HUES6 (cell line): ENCODE measurements at regions not wholly inside any gene's neighbourhood (a gene's known extent, or its start where the extent isn't known, plus 50 kb on each side); places are given as distances from the start of the nearest gene placed in this dataset.
"Not testable (repeated sequence)": the region's sequence is repeated elsewhere in the genome, so short reads cannot be mapped to it uniquely, and the experiment has no call there.

ENCODE experiments used
- H3K27ac ChIP-seq: 2 replicates; pipeline ENCODE4 v1.7.0; 2013; ENCODE audit warnings: low read depth, mild to moderate bottlenecking, low read length, inconsistent platforms
- H3K27me3 ChIP-seq: 2 replicates; pipeline ENCODE4 v1.6.1; 2013; ENCODE audit warnings: low read length; ENCODE audit not compliant: control insufficient read depth, insufficient read depth
- H3K36me3 ChIP-seq: 2 replicates; pipeline ENCODE4 v1.6.1; 2013; ENCODE audit warnings: low read length; ENCODE audit not compliant: control insufficient read depth, insufficient read depth
- H3K4me1 ChIP-seq: 2 replicates; pipeline ENCODE4 v1.6.1; 2013; ENCODE audit warnings: low read length; ENCODE audit not compliant: control insufficient read depth, insufficient read depth
- H3K4me3 ChIP-seq: 2 replicates; pipeline ENCODE4 v1.5.1; 2013; ENCODE audit warnings: low read depth, low read length
- H3K9ac ChIP-seq: one replicate; pipeline ENCODE4 v1.6.1; 2013; ENCODE audit warnings: mild to moderate bottlenecking, low read length
- H3K9me3 ChIP-seq: 2 replicates; pipeline ENCODE4 v1.6.1; 2013; ENCODE audit warnings: low read depth, low read length; ENCODE audit not compliant: control insufficient read depth, insufficient read depth

GRCh38 chr2:17196380-17196779 is 321.9 kb downstream of the RAD51AP2 start:
- Histone ChIP-seq H3K27me3 (no peaks in the 10 kb centered on the region), H3K4me3 (no peak overlapping the region), H3K9me3 (no peaks in the 10 kb centered on the region), H3K9ac (no peak overlapping the region), H3K27ac (no peak overlapping the region), H3K36me3 (no peaks in the 10 kb centered on the region), H3K4me1 (no peaks in the 10 kb centered on the region)

- Histone ChIP-seq H3K9ac (no peak overlapping the region), H3K36me3 (no peaks in the 10 kb centered on the region), H3K4me1 (no peaks in the 10 kb centered on the region), H3K9me3 (no peaks in the 10 kb centered on the region), H3K27ac (no peak overlapping the region), H3K4me3 (no peak overlapping the region), H3K27me3 (no peaks in the 10 kb centered on the region)
These were observed 323.2 kb downstream of the RAD51AP2 start for GRCh38 chr2:17195016-17195415.

- Histone ChIP-seq H3K9me3 (no peaks in the 10 kb centered on the region), H3K36me3 (no peaks in the 10 kb centered on the region), H3K4me3 (no peak overlapping the region), H3K4me1 (no peaks in the 10 kb centered on the region), H3K9ac (no peak overlapping the region), H3K27me3 (no peaks in the 10 kb centered on the region), H3K27ac (no peak overlapping the region)
These were observed 324.2 kb downstream of the RAD51AP2 start for GRCh38 chr2:17194083-17194482.

- not testable (repeated sequence) for H3K9ac ChIP-seq, H3K27me3 ChIP-seq, H3K36me3 ChIP-seq, H3K4me3 ChIP-seq, H3K9me3 ChIP-seq, H3K27ac ChIP-seq, H3K4me1 ChIP-seq
These were observed 324.8 kb downstream of the RAD51AP2 start for GRCh38 chr2:17193433-17193890.

GRCh38 chr2:17191223-17191622 is 327.0 kb downstream of the RAD51AP2 start:
- Histone ChIP-seq H3K4me3 (no peak overlapping the region), H3K9ac (no peak overlapping the region), H3K27ac (no peak overlapping the region)

GRCh38 chr2:17190527-17190926 is 327.7 kb downstream of the RAD51AP2 start:
- Histone ChIP-seq H3K36me3 (no peaks in the 10 kb centered on the region), H3K9me3 (no peaks in the 10 kb centered on the region), H3K4me1 (no peaks in the 10 kb centered on the region), H3K4me3 (no peak overlapping the region), H3K27ac (no peak overlapping the region), H3K9ac (no peak overlapping the region), H3K27me3 (no peaks in the 10 kb centered on the region)

More at GRCh38 chr2:17191223-17191622, 327.0 kb downstream of the RAD51AP2 start:
- Histone ChIP-seq H3K4me1 (no peaks in the 10 kb centered on the region), H3K36me3 (no peaks in the 10 kb centered on the region), H3K27me3 (no peaks in the 10 kb centered on the region), H3K9me3 (no peaks in the 10 kb centered on the region)

- Histone ChIP-seq H3K4me3 (no peak overlapping the region), H3K9ac (no peak overlapping the region), H3K27me3 (no peaks in the 10 kb centered on the region), H3K4me1 (no peaks in the 10 kb centered on the region), H3K9me3 (no peaks in the 10 kb centered on the region), H3K36me3 (no peaks in the 10 kb centered on the region), H3K27ac (no peak overlapping the region)
These were observed 329.5 kb downstream of the RAD51AP2 start for GRCh38 chr2:17188721-17189120.

GRCh38 chr2:17184512-17184911 is 333.7 kb downstream of the RAD51AP2 start:
- no peaks in the 10 kb centered on the region for H3K27me3 ChIP-seq
- H3K9ac ChIP-seq, result no peak overlapping the region
- H3K4me3 ChIP-seq, result no peak overlapping the region
- H3K4me1 ChIP-seq, result no peaks in the 10 kb centered on the region
- H3K36me3 ChIP-seq, result no peaks in the 10 kb centered on the region
- H3K9me3 ChIP-seq, result no peaks in the 10 kb centered on the region
- no peak overlapping the region for H3K27ac ChIP-seq

GRCh38 chr2:17182399-17182798 is 335.8 kb downstream of the RAD51AP2 start:
- Histone ChIP-seq H3K9ac (no peak overlapping the region), H3K36me3 (no peaks in the 10 kb centered on the region), H3K4me3 (no peak overlapping the region), H3K9me3 (no peaks in the 10 kb centered on the region), H3K27me3 (no peaks in the 10 kb centered on the region), H3K4me1 (no peaks in the 10 kb centered on the region), H3K27ac (no peak overlapping the region)

- no peaks in the 10 kb centered on the region for H3K36me3 ChIP-seq
- no peaks in the 10 kb centered on the region for H3K4me1 ChIP-seq
- no peak overlapping the region for H3K9ac ChIP-seq
- no peaks in the 10 kb centered on the region for H3K9me3 ChIP-seq
- no peak overlapping the region for H3K4me3 ChIP-seq
- no peak overlapping the region for H3K27ac ChIP-seq
- no peaks in the 10 kb centered on the region for H3K27me3 ChIP-seq
These were observed 337.0 kb downstream of the RAD51AP2 start for GRCh38 chr2:17181051-17181752.

GRCh38 chr2:17179145-17179808 is 339.0 kb downstream of the RAD51AP2 start:
- H3K27me3 ChIP-seq, result no peaks in the 10 kb centered on the region
- H3K4me1 ChIP-seq, result no peaks in the 10 kb centered on the region
- H3K9ac ChIP-seq, result no peak overlapping the region
- H3K27ac ChIP-seq, result no peak overlapping the region
- no peaks in the 10 kb centered on the region for H3K9me3 ChIP-seq
- no peaks in the 10 kb centered on the region for H3K36me3 ChIP-seq
- H3K4me3 ChIP-seq, result no peak overlapping the region
